Ramos (cell line): ENCODE measurements at regions not wholly inside any gene's neighbourhood (a gene's known extent, or its start where the extent isn't known, plus 50 kb on each side); places are given as distances from the start of the nearest gene placed in this dataset.
"Not testable (repeated sequence)": the region's sequence is repeated elsewhere in the genome, so short reads cannot be mapped to it uniquely, and the experiment has no call there.

ENCODE experiments used
- in situ Hi-C: fragments of 300-500 bp; cut with MboI; formaldehyde crosslinking; loops from one replicate; pipeline ENCODE4 v1.14.3; 2022; ENCODE audit warnings: low sequenced_read_pairs; ENCODE audit not compliant: unreplicated experiment

DNA sequence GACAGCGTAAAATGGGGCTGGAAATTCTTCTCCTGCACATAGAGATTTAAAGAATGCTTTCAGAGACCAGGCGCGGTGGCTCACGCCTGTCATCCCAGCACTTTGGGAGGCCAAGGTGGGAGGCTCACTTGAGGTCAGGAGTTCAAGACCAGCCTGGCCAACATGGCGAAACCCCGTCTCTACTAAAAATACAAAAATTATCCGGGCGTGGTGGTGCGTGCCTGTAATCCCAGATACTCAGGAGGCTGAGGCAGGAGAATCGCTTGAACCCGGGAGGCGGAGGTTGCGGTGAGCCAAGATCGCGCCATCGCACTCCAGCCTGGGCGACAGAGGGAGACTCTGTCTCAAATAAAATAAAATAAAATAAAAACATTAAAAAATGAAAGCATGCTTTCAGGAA is 107.4 kb downstream of the CRLF2 start:
- in situ Hi-C loops, result not testable (repeated sequence)

DNA sequence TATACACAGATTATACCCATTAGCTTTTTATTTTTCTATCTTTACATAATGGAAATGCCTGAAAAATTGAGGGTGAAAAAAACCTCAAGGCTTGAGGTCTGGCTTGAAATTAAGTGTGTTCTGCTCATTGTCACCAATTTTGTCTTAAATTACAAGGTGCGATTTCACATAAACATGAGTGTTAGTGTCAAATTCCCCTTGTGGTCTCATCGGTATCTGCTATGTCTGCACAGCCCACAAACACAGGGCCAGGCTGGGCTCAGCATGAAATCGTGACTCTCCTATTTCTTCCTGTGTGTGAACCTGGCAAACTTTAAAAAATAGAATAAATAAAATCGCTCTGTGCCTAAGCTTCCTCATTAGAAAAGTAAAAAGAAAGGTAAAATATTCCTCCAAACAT is 109.1 kb downstream of the CRLF2 start:
- in situ Hi-C loops, result no loop called here

- in situ Hi-C loops, result no loop called here
Observed at GRCh38 chrX:1102786-1103185, 109.7 kb downstream of the CRLF2 start.

DNA sequence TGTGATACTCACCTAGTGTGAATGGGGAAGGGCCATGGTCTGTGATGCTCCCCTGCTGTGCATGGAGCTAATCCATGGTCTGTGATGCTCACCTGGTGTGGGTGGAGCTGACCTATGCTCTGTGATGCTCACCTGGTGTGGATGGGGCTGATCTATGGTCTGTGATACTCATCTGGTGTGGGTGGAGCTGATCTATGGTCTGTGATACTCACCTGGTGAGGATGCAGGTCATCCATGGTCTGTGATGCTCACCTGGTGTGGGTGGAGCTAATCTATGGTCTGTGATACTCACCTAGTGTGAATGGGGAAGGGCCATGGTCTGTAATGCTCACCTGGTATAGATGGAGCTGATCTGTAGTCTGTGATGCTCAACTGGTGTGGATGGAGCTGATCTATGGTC is 110.2 kb downstream of the CRLF2 start:
- in situ Hi-C loops, result not testable (repeated sequence)

DNA sequence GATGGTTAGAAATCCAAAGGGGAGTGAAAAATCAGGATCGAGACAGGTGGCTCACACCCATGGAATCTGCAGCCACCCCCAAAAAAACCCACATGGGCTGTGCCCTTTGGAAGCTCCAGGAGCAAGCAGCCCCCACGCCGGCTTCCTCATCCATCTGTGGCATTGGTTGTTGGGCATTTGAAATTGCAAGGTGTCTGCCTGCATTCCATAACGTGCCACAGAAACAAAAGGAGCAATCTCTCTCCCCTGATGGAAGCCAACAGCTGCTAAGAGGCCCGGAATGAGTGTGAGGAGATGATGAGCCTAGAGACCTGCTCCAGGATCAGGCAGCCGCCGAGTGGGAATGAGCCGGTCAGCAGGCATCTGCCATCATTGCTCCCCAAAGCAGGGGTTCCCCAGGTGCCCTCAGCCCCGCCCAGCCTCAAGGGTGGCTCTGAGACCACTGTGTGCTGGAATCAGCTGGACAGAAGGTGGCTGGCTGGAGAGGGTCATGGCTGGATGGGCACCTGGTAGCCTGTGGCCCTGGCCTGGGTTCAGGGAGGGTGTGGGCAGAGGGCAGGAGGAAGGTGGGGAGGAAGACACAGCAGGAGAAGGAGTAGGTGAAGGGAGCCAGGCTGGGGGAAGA is 113.2 kb downstream of the CRLF2 start:
- in situ Hi-C loops, result no loop called here

DNA sequence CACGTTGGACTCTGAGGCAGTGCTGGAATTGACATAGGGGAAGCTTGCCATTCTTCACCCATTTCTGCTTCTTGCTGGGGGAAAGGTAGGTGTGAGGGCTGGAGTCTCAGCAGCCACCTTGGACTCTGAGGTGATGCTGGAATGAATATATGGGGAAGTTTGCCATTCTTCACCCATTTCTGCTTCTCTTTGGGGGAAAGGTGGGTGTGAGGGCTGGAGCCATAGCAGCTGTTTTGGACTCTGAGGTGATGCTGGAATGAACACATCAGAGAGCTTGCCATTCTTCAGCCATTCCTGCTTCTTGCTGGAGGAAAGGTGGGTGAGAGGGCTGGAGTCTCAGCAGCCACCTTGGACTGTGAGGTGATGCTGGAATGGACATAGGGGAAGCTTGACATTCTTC is 115.1 kb downstream of the CRLF2 start:
- in situ Hi-C loops, result no loop called here

GRCh38 chrX:1094566-1095333 is 117.7 kb downstream of the CRLF2 start:
- in situ Hi-C loops, result no loop called here

- in situ Hi-C loops, result no loop called here
Observed at GRCh38 chrX:1093586-1094421, 118.6 kb downstream of the CRLF2 start.

GRCh38 chrX:1093121-1093520 is 119.3 kb downstream of the CRLF2 start:
- in situ Hi-C loops, result no loop called here

DNA sequence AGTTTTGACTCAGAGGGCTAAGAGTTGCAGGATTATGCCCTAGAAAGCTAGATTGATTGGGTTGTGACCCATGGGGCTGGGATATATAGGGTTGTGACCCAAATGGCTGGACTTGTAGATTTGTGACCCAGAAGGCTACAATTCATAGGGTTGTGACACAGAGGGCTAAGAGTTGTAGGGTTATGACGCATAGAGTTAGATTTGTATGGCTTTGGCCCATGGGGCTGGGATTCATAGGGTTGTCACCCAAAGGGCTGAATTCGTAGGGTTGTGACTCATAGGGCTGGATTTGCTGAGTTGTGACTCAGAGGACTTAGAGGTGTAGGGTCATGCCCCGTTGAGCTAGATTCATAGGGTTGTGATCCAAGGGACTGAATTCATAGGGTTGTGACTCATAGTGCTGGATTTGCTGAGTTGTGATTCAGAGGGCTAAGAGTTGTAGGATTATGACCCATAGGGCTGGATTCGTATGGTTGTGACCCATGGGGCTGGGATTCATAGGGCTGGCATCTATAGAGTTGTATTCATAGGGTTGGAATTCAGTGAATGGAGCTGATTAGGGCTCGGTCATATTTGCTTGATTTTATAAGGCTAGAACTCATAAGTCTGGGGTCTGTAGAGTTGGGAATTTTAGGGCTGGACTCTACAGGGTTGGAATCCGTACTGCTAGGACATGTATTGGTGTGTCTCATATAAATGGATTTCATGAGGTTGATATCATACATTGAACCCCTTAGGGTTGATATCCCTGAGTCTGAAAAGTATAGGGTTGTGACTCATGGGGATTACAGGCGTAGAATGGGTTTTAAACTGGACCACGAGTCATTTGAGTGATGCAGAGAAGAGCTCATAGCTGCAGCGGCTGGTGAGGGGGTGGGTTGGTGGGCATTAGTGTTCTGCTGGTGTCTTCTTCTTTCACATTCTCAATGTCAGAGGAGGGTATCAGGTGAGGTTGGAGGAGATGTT is 125.7 kb downstream of the CRLF2 start:
- in situ Hi-C loops, result no loop called here

DNA sequence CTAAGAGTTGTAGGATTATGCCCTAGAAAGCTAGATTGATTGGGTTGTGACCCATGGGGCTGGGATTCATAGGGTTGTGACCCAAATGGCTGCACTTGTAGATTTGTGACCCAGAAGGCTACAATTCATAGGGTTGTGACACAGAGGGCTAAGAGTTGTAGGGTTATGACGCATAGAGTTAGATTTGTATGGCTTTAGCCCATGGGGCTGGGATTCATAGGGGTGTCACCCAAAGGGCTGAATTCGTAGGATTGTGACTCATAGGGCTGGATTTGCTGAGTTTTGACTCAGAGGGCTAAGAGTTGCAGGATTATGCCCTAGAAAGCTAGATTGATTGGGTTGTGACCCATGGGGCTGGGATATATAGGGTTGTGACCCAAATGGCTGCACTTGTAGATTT is 126.6 kb downstream of the CRLF2 start:
- in situ Hi-C loops, result not testable (repeated sequence)

DNA sequence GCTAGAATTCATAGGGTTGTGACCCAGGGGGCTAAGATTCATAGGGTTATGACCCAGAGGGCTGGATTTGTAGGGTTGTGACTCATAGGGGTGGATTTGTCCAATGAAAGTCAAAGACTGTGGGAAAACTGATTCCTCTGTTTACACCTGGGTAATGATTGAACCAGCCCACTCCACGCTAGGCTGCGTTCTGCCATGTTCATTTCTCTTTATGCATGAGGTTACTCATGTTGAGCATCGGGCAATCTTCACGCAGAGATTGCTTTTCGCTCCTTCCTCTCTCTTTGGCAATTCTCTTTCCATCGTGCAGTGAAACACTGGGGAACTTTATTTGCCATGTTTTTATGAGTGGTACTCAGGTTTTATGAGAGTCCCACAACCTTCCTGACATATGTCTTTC is 127.8 kb downstream of the CRLF2 start:
- in situ Hi-C loops, result no loop called here

- in situ Hi-C loops, result no loop called here
Observed at GRCh38 chrX:1076871-1077651, 135.4 kb downstream of the CRLF2 start.

- in situ Hi-C loops, result no loop called here
Observed at GRCh38 chrX:1075741-1076140, 136.7 kb downstream of the CRLF2 start.

DNA sequence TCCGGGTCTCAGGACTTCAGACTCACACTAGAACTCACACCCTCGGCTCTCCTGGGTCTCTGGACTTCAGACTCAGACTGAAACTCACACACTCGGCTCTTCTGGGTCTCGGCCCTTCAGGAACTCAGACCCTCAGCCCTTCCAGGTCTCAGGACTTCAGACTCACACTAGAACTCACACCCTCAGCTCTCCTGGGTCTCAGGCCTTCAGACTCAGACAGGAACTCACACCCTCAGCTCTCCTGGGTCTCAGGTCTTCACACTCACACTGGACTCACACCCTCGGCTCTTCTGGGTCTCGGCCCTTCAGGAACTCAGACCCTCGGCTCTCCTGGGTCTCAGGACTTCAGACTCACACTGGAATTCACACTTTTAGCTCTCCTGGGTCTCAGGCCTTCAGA is 137.3 kb downstream of the CRLF2 start:
- in situ Hi-C loops, result no loop called here

DNA sequence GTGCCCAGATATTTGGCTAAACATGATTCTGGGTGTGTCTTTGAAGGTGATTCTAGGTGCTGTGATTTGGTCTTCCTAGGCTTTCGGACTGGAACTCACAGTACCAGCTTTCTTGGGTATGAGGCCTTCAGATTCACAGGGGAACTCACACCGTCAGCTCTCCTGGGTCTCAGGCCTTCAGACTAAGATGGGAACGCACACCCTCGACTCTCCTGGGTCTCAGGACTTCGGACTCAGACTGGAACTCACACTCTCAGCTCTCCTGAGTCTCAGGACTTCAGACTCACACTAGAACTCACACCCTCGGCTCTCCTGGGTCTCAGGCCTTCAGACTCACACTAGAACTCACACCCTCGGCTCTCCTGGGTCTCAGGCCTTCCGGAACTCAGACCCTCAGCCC is 137.7 kb downstream of the CRLF2 start:
- in situ Hi-C loops, result no loop called here

GRCh38 chrX:1074172-1074571 is 138.3 kb downstream of the CRLF2 start:
- in situ Hi-C loops, result no loop called here

GRCh38 chrX:1072637-1073377 is 139.6 kb downstream of the CRLF2 start:
- in situ Hi-C loops, result no loop called here

DNA sequence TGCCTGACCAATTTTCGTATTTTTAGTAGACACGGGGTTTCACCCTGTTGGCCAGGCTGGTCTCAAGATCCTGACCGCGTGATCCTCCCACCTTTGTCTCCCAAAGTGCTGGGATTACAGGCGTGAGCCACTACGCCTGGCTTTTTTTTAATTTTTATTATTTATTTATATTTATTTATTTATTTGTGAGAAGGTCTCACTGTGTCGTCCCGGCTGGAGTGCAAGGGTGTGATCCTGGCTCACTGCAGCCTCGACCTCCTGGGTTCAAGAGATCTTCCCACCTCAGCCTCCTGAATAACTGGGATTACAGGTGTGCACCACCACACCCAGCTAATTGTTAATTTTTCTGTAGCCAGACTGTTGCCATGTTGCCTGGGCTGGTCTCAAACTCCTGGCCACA is 141.1 kb downstream of the CRLF2 start:
- in situ Hi-C loops, result no loop called here
